ENCODE measurements at regions not wholly inside any gene's neighbourhood (a gene's known extent, or its start where the extent isn't known, plus 50 kb on each side); places are given as distances from the start of the nearest gene placed in this dataset.

Small RNAs in the stretch of these regions (microRNA-seq; reads per million reads assigned to microRNA genes)
- 0 reads per million in 2 donors for gene MIR1299

Measured in left cardiac atrium (tissue), 2 donors.